ENCODE measurements at regions not wholly inside any gene's neighbourhood (a gene's known extent, or its start where the extent isn't known, plus 50 kb on each side); places are given as distances from the start of the nearest gene placed in this dataset.

GRCh38 chr13:80245162-80245733 is 95.7 kb downstream of the SPRY2 start:
- Mint-ChIP-seq H3K9me3 (ENCODE audit: low read depth) (no peaks in the 10 kb centered on the region), H3K27me3 (no peaks in the 10 kb centered on the region), H3K27ac (no peak overlapping the region), H3K36me3 (no peaks in the 10 kb centered on the region), H3K4me1 (ENCODE audit: low read depth) (no peaks in the 10 kb centered on the region), H3K4me3 (no peak overlapping the region)

DNA sequence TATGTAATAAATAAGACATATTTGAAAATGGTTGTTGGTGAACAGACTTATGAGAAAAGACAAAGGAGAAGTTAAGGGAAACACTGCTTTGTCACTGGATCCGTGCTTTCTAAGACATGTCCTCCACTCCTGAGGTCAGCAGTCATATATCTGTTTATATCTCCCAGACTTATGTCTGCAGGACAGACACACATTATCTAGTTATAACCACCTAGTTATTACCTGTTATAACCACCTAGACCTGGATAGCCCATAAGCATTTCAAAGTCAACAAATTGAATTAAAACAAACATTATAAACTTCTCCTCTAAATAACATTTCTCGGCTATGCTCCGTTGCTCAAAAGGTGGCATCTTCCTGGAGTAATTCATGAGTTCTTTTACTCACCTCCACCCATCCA is 96.4 kb downstream of the SPRY2 start:
- Mint-ChIP-seq H3K9me3 (ENCODE audit: low read depth) (no peaks in the 10 kb centered on the region), H3K4me3 (no peak overlapping the region), H3K4me1 (ENCODE audit: low read depth) (no peaks in the 10 kb centered on the region), H3K36me3 (no peaks in the 10 kb centered on the region), H3K27ac (no peak overlapping the region), H3K27me3 (no peaks in the 10 kb centered on the region)

- Mint-ChIP-seq H3K4me3 (no peak overlapping the region), H3K9me3 (ENCODE audit: low read depth) (no peaks in the 10 kb centered on the region), H3K27me3 (no peaks in the 10 kb centered on the region), H3K4me1 (ENCODE audit: low read depth) (no peaks in the 10 kb centered on the region), H3K27ac (no peak overlapping the region), H3K36me3 (no peaks in the 10 kb centered on the region)
Observed at GRCh38 chr13:80242728-80243427, 98.0 kb downstream of the SPRY2 start.

GRCh38 chr13:80239571-80240255 is 101.2 kb downstream of the SPRY2 start:
- H3K4me3 Mint-ChIP-seq = no peak overlapping the region
- H3K36me3 Mint-ChIP-seq = no peaks in the 10 kb centered on the region
- H3K27ac Mint-ChIP-seq = no peak overlapping the region
- H3K9me3 Mint-ChIP-seq (ENCODE audit: low read depth) = no peaks in the 10 kb centered on the region
- no peaks in the 10 kb centered on the region for H3K27me3 Mint-ChIP-seq
- no peaks in the 10 kb centered on the region for H3K4me1 Mint-ChIP-seq (ENCODE audit: low read depth)

- Mint-ChIP-seq H3K4me1 (ENCODE audit: low read depth) (no peaks in the 10 kb centered on the region), H3K9me3 (ENCODE audit: low read depth) (no peaks in the 10 kb centered on the region), H3K27ac (no peak overlapping the region), H3K27me3 (no peaks in the 10 kb centered on the region), H3K4me3 (no peak overlapping the region), H3K36me3 (no peaks in the 10 kb centered on the region)
Observed at GRCh38 chr13:80239116-80239515, 101.8 kb downstream of the SPRY2 start.

DNA sequence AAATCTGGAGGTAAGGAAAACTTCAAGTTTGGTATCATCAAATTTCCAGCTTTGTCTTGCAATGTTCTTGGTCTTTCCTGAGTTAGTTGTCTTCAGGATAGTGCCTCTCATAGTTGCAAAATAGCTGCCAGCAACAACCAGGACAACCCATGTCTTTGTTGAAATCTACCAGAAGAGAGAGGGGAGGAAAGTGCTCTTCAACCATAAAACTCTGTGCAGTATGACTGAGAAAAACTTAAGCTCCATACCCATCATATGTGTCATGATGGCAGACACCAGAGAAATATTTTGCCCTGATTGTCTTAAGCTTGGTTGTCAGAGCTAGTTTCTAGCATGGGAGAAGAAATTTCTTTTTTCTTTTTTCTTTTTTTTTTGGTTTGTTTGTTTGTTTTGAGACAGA is 103.3 kb downstream of the SPRY2 start:
- Mint-ChIP-seq H3K4me1 (ENCODE audit: low read depth) (no peaks in the 10 kb centered on the region), H3K36me3 (no peaks in the 10 kb centered on the region), H3K4me3 (no peak overlapping the region), H3K9me3 (ENCODE audit: low read depth) (no peaks in the 10 kb centered on the region), H3K27ac (no peak overlapping the region), H3K27me3 (no peaks in the 10 kb centered on the region)

GRCh38 chr13:80235967-80236302 is 105.0 kb downstream of the SPRY2 start:
- Mint-ChIP-seq H3K36me3 (no peaks in the 10 kb centered on the region), H3K4me3 (no peak overlapping the region), H3K4me1 (ENCODE audit: low read depth) (no peaks in the 10 kb centered on the region), H3K27me3 (no peaks in the 10 kb centered on the region), H3K9me3 (ENCODE audit: low read depth) (no peaks in the 10 kb centered on the region), H3K27ac (no peak overlapping the region)

DNA sequence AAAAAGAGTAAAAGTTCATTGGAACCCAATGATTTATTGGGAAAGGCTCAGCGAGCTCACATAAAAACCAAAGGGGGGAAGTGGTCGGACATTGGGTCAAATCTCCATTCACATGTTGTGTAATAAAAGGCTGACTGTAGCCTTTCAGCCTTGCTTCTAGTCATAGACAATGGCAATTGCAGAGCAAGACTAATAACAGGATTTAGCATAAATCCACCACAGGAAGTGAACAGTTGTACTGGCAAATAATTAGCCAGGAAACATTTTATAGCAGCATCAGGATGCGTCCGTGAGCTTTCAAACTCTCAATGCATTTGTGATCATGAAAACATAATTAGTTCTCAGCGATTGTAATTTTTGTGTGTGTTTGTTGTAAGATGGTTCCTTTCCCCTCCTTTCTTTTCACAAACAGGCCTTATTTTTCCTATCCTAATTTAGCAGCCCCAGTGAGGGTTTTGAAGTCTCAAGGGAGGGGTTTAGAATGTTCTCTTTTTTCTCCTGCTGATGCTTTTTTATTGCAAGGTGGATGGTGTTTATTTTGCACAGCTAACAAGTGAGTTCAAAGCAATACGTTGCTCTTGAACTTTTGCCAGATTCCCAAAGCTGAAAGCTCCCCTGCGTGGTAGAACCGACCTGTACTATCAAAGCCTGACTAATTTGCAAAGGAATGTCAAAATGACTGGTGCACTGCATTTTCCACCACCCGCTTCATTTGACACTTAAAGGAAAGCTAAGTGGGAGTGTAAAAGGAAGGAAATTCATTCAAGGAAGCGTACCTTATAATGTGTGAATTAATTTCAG is 105.6 kb downstream of the SPRY2 start:
- H3K36me3 Mint-ChIP-seq = no peaks in the 10 kb centered on the region
- H3K27ac Mint-ChIP-seq = no peak overlapping the region
- no peaks in the 10 kb centered on the region for H3K27me3 Mint-ChIP-seq
- no peak overlapping the region for H3K4me3 Mint-ChIP-seq
- no peaks in the 10 kb centered on the region for H3K9me3 Mint-ChIP-seq (ENCODE audit: low read depth)
- H3K4me1 Mint-ChIP-seq (ENCODE audit: low read depth) = no peaks in the 10 kb centered on the region

- Mint-ChIP-seq H3K4me3 (no peak overlapping the region), H3K27me3 (no peaks in the 10 kb centered on the region), H3K4me1 (ENCODE audit: low read depth) (no peaks in the 10 kb centered on the region), H3K36me3 (no peaks in the 10 kb centered on the region), H3K27ac (no peak overlapping the region), H3K9me3 (ENCODE audit: low read depth) (no peaks in the 10 kb centered on the region)
Observed at GRCh38 chr13:80227645-80228044, 113.3 kb downstream of the SPRY2 start.

GRCh38 chr13:80226645-80227044 is 114.3 kb downstream of the SPRY2 start:
- Mint-ChIP-seq H3K27me3 (no peaks in the 10 kb centered on the region), H3K4me1 (ENCODE audit: low read depth) (no peaks in the 10 kb centered on the region), H3K9me3 (ENCODE audit: low read depth) (no peaks in the 10 kb centered on the region), H3K27ac (no peak overlapping the region), H3K36me3 (no peaks in the 10 kb centered on the region), H3K4me3 (no peak overlapping the region)

- Mint-ChIP-seq H3K4me3 (no peak overlapping the region), H3K9me3 (ENCODE audit: low read depth) (no peaks in the 10 kb centered on the region), H3K36me3 (no peaks in the 10 kb centered on the region), H3K27me3 (no peaks in the 10 kb centered on the region), H3K4me1 (ENCODE audit: low read depth) (no peaks in the 10 kb centered on the region), H3K27ac (no peak overlapping the region)
Observed at GRCh38 chr13:80224468-80224867, 116.5 kb downstream of the SPRY2 start.

GRCh38 chr13:80217614-80218456 is 123.1 kb downstream of the SPRY2 start:
- Mint-ChIP-seq H3K27ac (no peak overlapping the region), H3K27me3 (no peaks in the 10 kb centered on the region), H3K36me3 (no peaks in the 10 kb centered on the region), H3K4me1 (ENCODE audit: low read depth) (no peaks in the 10 kb centered on the region), H3K9me3 (ENCODE audit: low read depth) (no peaks in the 10 kb centered on the region), H3K4me3 (no peak overlapping the region)

- no peaks in the 10 kb centered on the region for H3K4me1 Mint-ChIP-seq (ENCODE audit: low read depth)
- no peak overlapping the region for H3K27ac Mint-ChIP-seq
Observed at GRCh38 chr13:80215368-80215767, 125.6 kb downstream of the SPRY2 start.

GRCh38 chr13:80214521-80214991 is 126.4 kb downstream of the SPRY2 start:
- Mint-ChIP-seq H3K27me3 (no peaks in the 10 kb centered on the region), H3K36me3 (no peaks in the 10 kb centered on the region), H3K4me1 (ENCODE audit: low read depth) (no peaks in the 10 kb centered on the region), H3K27ac (no peak overlapping the region), H3K4me3 (no peak overlapping the region), H3K9me3 (ENCODE audit: low read depth) (no peaks in the 10 kb centered on the region)

More at GRCh38 chr13:80215368-80215767, 125.6 kb downstream of the SPRY2 start:
- Mint-ChIP-seq H3K4me3 (no peak overlapping the region), H3K27me3 (no peaks in the 10 kb centered on the region), H3K36me3 (no peaks in the 10 kb centered on the region), H3K9me3 (ENCODE audit: low read depth) (no peaks in the 10 kb centered on the region)

Measured in activated naive CD8-positive, alpha-beta T cell (primary cell).